HFFc6 (cell line): ENCODE measurements at regions not wholly inside any gene's neighbourhood (a gene's known extent, or its start where the extent isn't known, plus 50 kb on each side); places are given as distances from the start of the nearest gene placed in this dataset.
"Not testable (repeated sequence)": the region's sequence is repeated elsewhere in the genome, so short reads cannot be mapped to it uniquely, and the experiment has no call there.

ENCODE experiments used
- DNase-seq: peaks from one replicate; pipeline ENCODE4 v3.0.0-alpha.2; 2018
- H3K27ac Mint-ChIP-seq: 2 replicates; pipeline ENCODE4 v1.8.0; 2020; ENCODE audit warnings: mild to moderate bottlenecking, mixed read lengths
- H3K27me3 Mint-ChIP-seq: 2 replicates; pipeline ENCODE4 v1.8.0; 2021; ENCODE audit warnings: mild to moderate bottlenecking, moderate library complexity, mixed read lengths; ENCODE audit not compliant: insufficient read depth
- H3K36me3 Mint-ChIP-seq: 2 replicates; pipeline ENCODE4 v1.8.0; 2021; ENCODE audit warnings: low read depth, mixed read lengths
- H3K4me1 Mint-ChIP-seq: 2 replicates; pipeline ENCODE4 v1.8.0; 2020; ENCODE audit warnings: low read depth, mixed read lengths
- H3K4me3 Mint-ChIP-seq: 2 replicates; pipeline ENCODE4 v1.8.0; 2020; ENCODE audit warnings: mild to moderate bottlenecking, moderate library complexity, mixed read lengths
- H3K9me3 Mint-ChIP-seq: 2 replicates; pipeline ENCODE4 v1.8.0; 2020; ENCODE audit warnings: mild to moderate bottlenecking, mixed read lengths
- TF ChIP-seq, protein P1 (sequence below): fragments of 200-600 bp; sonication (generic); IDR thresholded peaks from 2 replicates; pipeline ENCODE4 v1.5.0; 2021; ENCODE audit warnings: antibody characterized with exemption, mild to moderate bottlenecking

DNA sequence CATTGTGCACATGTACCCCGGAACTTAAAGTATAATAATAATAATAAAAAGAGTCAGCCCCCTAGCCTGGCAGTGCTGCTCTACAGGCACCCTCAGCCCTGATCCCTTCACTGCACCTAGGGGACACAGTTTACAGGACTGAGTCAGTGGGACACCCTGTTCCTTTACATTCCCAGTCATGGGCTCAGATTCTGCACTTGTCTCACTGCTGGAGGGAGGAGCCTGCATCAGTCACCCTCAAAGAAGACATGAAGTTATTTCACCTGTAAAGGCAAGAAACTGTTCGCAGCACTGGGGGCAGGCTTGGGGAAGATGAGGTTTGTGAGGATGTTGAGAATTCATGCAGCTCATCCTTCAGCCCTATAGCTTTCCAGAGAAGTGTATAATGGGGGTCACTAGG, 50.7 kb upstream of the VPREB1 start:
- no peak for DNase-seq
- TF ChIP-seq, protein P1, sequence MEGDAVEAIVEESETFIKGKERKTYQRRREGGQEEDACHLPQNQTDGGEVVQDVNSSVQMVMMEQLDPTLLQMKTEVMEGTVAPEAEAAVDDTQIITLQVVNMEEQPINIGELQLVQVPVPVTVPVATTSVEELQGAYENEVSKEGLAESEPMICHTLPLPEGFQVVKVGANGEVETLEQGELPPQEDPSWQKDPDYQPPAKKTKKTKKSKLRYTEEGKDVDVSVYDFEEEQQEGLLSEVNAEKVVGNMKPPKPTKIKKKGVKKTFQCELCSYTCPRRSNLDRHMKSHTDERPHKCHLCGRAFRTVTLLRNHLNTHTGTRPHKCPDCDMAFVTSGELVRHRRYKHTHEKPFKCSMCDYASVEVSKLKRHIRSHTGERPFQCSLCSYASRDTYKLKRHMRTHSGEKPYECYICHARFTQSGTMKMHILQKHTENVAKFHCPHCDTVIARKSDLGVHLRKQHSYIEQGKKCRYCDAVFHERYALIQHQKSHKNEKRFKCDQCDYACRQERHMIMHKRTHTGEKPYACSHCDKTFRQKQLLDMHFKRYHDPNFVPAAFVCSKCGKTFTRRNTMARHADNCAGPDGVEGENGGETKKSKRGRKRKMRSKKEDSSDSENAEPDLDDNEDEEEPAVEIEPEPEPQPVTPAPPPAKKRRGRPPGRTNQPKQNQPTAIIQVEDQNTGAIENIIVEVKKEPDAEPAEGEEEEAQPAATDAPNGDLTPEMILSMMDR: no peak
- Mint-ChIP-seq H3K4me1 (no peaks in the 10 kb centered on the region), H3K9me3 (no peaks in the 10 kb centered on the region), H3K27ac (no peak overlapping the region), H3K4me3 (no peak overlapping the region), H3K36me3 (no peaks in the 10 kb centered on the region), H3K27me3 (peaks cover 36% of the 10 kb centered on the region)

DNA sequence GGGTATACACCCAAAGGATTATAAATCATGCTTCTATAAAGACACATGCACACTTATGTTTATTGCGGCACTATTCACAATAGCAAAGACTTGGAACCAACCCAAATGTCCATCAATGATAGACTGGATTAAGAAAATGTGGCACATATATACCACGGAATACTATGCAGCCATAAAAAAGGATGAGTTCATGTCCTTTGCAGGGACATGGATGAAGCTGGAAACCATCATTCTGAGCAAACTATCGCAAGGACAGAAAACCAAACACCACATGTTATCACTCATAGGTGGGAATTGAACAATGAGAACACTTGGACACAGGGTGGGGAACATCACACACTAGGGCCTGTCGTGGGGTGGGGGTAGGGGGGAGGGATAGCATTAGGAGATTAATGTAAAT, 51.1 kb upstream of the VPREB1 start:
- H3K27ac Mint-ChIP-seq, H3K4me3 Mint-ChIP-seq, DNase-seq, H3K9me3 Mint-ChIP-seq, H3K4me1 Mint-ChIP-seq, H3K36me3 Mint-ChIP-seq: not testable (repeated sequence)
- H3K27me3 Mint-ChIP-seq: peaks cover 35% of the 10 kb centered on the region

DNA sequence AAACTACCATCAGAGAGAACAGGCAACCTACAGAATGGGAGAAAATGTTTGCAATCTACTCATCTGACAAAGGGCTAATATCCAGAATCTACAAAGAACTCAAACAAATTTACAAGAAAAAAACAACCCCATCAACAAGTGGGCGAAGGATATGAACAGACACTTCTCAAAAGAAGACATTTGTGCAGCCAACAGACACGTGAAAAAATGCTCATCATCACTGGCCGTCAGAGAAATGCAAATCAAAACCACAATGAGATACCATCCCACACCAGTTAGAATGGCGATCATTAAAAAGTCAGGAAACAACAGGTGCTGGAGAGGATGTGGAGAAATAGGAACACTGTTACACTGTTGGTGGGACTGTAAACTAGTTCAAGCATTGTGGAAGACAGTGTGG, 51.6 kb upstream of the VPREB1 start:
- H3K4me1 Mint-ChIP-seq, H3K9me3 Mint-ChIP-seq, H3K27ac Mint-ChIP-seq, H3K36me3 Mint-ChIP-seq, H3K4me3 Mint-ChIP-seq, DNase-seq: not testable (repeated sequence)
- H3K27me3 Mint-ChIP-seq: peaks cover 35% of the 10 kb centered on the region

DNA sequence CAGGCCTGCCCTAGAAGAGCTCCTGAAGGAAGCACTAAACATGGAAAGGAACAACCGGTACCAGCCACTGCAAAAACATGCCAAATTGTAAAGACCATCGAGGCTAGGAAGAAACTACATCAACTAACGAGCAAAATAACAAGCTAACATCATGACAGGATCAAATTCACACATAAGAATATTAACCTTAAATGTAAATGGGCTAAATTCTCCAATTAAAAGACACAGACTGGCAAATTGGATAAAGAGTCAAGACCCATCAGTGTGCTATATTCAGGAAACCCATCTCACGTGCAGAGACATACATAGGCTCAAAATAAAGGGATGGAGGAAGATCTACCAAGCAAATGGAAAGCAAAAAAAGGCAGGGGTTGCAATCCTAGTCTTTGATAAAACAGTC, 54.8 kb upstream of the VPREB1 start:
- H3K27me3 Mint-ChIP-seq: peaks cover 24% of the 10 kb centered on the region
- DNase-seq, H3K4me3 Mint-ChIP-seq, H3K9me3 Mint-ChIP-seq, H3K27ac Mint-ChIP-seq, H3K4me1 Mint-ChIP-seq, H3K36me3 Mint-ChIP-seq: not testable (repeated sequence)

DNA sequence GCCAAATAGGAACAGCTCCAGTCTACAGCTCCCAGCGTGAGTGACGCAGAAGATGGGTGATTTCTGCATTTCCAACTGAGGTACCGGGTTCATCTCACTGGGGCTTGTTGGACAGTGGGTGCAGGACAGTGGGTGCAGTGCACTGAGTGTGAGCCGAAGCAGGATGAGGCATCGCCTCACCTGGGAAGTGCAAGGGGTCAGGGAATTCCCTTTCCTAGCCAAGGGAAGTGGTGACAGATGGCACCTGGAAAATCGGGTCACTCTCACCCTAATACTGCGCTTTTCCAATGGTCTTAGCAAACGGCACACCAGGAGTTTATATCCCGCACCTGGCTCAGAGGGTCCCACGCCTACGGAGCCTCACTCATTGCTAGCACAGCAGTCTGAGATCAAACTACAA, 56.7 kb upstream of the VPREB1 start:
- H3K27me3 Mint-ChIP-seq: peaks cover 30% of the 10 kb centered on the region
- not testable (repeated sequence) for H3K4me3 Mint-ChIP-seq, DNase-seq, H3K36me3 Mint-ChIP-seq, H3K4me1 Mint-ChIP-seq, H3K27ac Mint-ChIP-seq, H3K9me3 Mint-ChIP-seq

DNA sequence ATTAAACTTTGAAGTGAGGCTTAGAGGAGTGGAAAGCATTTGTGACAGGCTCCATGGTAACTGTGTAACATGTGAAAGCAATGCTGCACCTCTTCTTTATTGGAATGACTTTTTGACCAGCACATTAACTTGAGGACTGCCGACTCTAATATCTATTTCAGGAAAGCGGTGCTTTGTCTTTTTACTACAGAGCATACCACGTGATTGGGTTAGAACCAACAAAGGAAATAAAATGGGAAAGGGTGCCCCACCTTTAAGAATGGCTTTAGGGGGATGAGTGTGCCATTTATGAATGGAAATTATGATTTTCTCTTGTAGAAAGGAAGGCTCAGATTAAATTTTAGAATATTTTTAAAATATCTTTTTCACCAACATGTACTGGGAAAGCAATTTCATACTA, 57.3 kb upstream of the VPREB1 start:
- H3K4me1 Mint-ChIP-seq: no peaks in the 10 kb centered on the region
- DNase-seq: no peak
- no peaks in the 10 kb centered on the region for H3K9me3 Mint-ChIP-seq
- H3K27ac Mint-ChIP-seq: no peak overlapping the region
- TF ChIP-seq, protein P1: no peak
- peaks cover 34% of the 10 kb centered on the region for H3K27me3 Mint-ChIP-seq
- H3K36me3 Mint-ChIP-seq: no peaks in the 10 kb centered on the region
- no peak overlapping the region for H3K4me3 Mint-ChIP-seq

DNA sequence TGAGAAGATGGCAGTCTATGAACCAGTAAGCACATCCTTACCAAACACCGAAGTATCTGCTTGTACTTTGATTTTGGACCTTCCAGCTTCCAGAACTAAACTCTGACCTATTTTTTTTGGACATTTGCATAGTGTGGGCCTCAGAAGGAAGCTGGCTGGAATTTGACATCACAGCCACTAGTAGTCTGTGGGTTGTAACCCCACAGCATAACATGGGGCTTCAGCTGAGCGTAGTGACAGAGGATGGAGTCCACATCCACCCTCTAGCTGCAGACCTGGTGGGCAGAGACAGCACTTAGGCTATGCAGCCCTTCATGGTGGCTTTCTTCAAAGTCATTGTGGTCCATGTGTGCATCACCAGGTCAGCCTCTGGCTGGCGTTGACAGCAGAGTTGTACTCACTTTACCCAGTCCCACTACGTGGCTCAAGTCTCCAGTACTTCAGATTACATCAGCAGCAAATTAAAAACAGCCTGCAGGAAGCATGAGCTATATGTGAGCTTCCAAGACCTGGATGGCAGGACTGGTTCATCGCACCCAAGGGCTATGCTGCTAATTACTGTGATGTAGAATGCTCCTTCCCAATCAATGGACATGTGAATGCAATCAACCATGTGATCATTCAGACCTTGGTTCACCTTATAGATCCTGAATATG, 58.6 kb upstream of the VPREB1 start:
- no peaks in the 10 kb centered on the region for H3K4me1 Mint-ChIP-seq
- H3K4me3 Mint-ChIP-seq: no peak overlapping the region
- H3K27me3 Mint-ChIP-seq: peaks cover 37% of the 10 kb centered on the region
- H3K36me3 Mint-ChIP-seq: no peaks in the 10 kb centered on the region
- TF ChIP-seq, protein P1: no peak
- DNase-seq: no peak
- H3K9me3 Mint-ChIP-seq: no peaks in the 10 kb centered on the region
- H3K27ac Mint-ChIP-seq: no peak overlapping the region

DNA sequence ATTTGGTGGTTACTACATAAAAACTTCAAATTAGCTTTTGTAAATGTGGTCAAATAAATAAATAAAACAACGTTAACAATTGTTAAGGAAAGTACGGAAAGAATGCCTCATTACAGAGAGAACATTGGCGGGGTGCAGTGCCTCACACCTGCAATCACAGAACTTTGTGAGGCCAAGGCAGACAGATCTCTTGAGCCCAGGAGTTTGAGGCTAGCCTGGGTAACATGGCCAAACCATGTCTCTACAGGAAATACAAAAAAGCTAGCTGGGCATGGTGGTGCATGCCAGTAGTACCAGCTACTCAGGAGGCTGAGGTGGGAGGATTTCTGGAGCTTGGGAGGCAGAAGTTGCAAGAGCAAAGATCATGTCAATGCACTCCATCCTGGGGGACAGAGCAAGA, 59.4 kb upstream of the VPREB1 start:
- no peak for DNase-seq
- no peaks in the 10 kb centered on the region for H3K4me1 Mint-ChIP-seq
- no peak overlapping the region for H3K27ac Mint-ChIP-seq
- H3K36me3 Mint-ChIP-seq: no peaks in the 10 kb centered on the region
- no peak overlapping the region for H3K4me3 Mint-ChIP-seq
- TF ChIP-seq, protein P1: no peak
- peaks cover 38% of the 10 kb centered on the region for H3K27me3 Mint-ChIP-seq
- no peaks in the 10 kb centered on the region for H3K9me3 Mint-ChIP-seq
